NCI-H1436 (cell line): ENCODE measurements at regions not wholly inside any gene's neighbourhood (a gene's known extent, or its start where the extent isn't known, plus 50 kb on each side); places are given as distances from the start of the nearest gene placed in this dataset.

Experiments
- DNase-seq: peaks from one replicate; lab custom pipeline; 2025; lab: John Stamatoyannopoulos, UW

- DNase-seq: no peak
These were observed 456.0 kb upstream of the SPANXN1 start for GRCh38 chrX:144791298-144791697.

GRCh38 chrX:144798972-144799371 lies 448.3 kb upstream of the SPANXN1 start:
- no peak for DNase-seq

GRCh38 chrX:144801786-144802185 lies 445.5 kb upstream of the SPANXN1 start:
- DNase-seq: no peak

GRCh38 chrX:144809025-144809424 lies 438.3 kb upstream of the SPANXN1 start:
- no peak for DNase-seq

- DNase-seq: no peak
These were observed 436.8 kb upstream of the SPANXN1 start for GRCh38 chrX:144810539-144810938.

- DNase-seq: no peak
These were observed 427.9 kb upstream of the SPANXN1 start for GRCh38 chrX:144819406-144819805.

- no peak for DNase-seq
These were observed 406.7 kb upstream of the SPANXN1 start for GRCh38 chrX:144840616-144841015.

GRCh38 chrX:144849141-144849540 lies 398.2 kb upstream of the SPANXN1 start:
- no peak for DNase-seq

GRCh38 chrX:144896323-144896722 lies 351.0 kb upstream of the SPANXN1 start:
- no peak for DNase-seq

GRCh38 chrX:144901521-144901920 lies 345.8 kb upstream of the SPANXN1 start:
- no peak for DNase-seq

GRCh38 chrX:144916785-144917184 lies 330.5 kb upstream of the SPANXN1 start:
- no peak for DNase-seq

- DNase-seq: no peak
These were observed 328.4 kb upstream of the SPANXN1 start for GRCh38 chrX:144918936-144919335.

- no peak for DNase-seq
These were observed 300.6 kb upstream of the SPANXN1 start for GRCh38 chrX:144946666-144947065.
